Trophoblast cell (in vitro differentiated cells and primary cell): ENCODE measurements at regions not wholly inside any gene's neighbourhood (a gene's known extent, or its start where the extent isn't known, plus 50 kb on each side); places are given as distances from the start of the nearest gene placed in this dataset.

Experiments
- DNase-seq, 2 donors: peaks; one replicate each; pipeline ENCODE4 v3.0.0-alpha.2; 2016
- H2AFZ ChIP-seq: 2 replicates; pipeline ENCODE4 v1.6.1; 2013; ENCODE audit warnings: low read length, moderate library complexity, mild to moderate bottlenecking; ENCODE audit not compliant: insufficient read depth, poor library complexity
- H2AK5ac ChIP-seq: 2 replicates; pipeline ENCODE4 v1.6.1; 2013; ENCODE audit warnings: mild to moderate bottlenecking, low read length
- H2BK120ac ChIP-seq: 2 replicates; pipeline ENCODE4 v1.6.1; 2013; ENCODE audit warnings: low read length, mild to moderate bottlenecking, moderate library complexity; ENCODE audit not compliant: insufficient read depth, poor library complexity
- H2BK12ac ChIP-seq: 2 replicates; pipeline ENCODE4 v1.6.1; 2013; ENCODE audit warnings: mild to moderate bottlenecking, low read length, moderate library complexity
- H2BK5ac ChIP-seq: 2 replicates; pipeline ENCODE4 v1.6.1; 2013; ENCODE audit warnings: low read length, low read depth, moderate library complexity, mild to moderate bottlenecking; ENCODE audit not compliant: poor library complexity
- H3K14ac ChIP-seq: 2 replicates; pipeline ENCODE4 v1.6.1; 2013; ENCODE audit warnings: mild to moderate bottlenecking, low read length
- H3K18ac ChIP-seq: 2 replicates; pipeline ENCODE4 v1.6.1; 2013; ENCODE audit warnings: mild to moderate bottlenecking, low read length
- H3K23ac ChIP-seq: 2 replicates; pipeline ENCODE4 v1.6.1; 2013; ENCODE audit warnings: low read length
- H3K27ac ChIP-seq: 2 replicates; pipeline ENCODE4 v1.5.1; 2013; ENCODE audit warnings: low read depth, mild to moderate bottlenecking, inconsistent platforms, low read length, moderate library complexity
- H3K27me3 ChIP-seq: 2 replicates; pipeline ENCODE4 v1.6.1; 2013; ENCODE audit warnings: inconsistent platforms, mild to moderate bottlenecking, low read length, moderate library complexity; ENCODE audit not compliant: insufficient read depth
- H3K36me3 ChIP-seq, 2 experiments: 1 replicate in 1 of 2; 2 replicates in 1 of 2; pipeline ENCODE4 v1.6.1; 2013; ENCODE audit warnings: low read length in 2 of 2, mild to moderate bottlenecking in 2 of 2, moderate library complexity in 1 of 2; ENCODE audit not compliant: insufficient read depth in 2 of 2, control insufficient read depth in 1 of 2
- H3K4ac ChIP-seq: 2 replicates; pipeline ENCODE4 v1.6.1; 2013; ENCODE audit warnings: low read depth, mild to moderate bottlenecking, low read length, moderate library complexity
- H3K4me1 ChIP-seq, 2 experiments: 1 replicate in 1 of 2; 2 replicates in 1 of 2; pipeline ENCODE4 v1.6.1; 2013; ENCODE audit warnings: low read length in 2 of 2, mild to moderate bottlenecking in 2 of 2, moderate library complexity in 1 of 2; ENCODE audit not compliant: insufficient read depth in 2 of 2, control insufficient read depth in 1 of 2
- H3K4me2 ChIP-seq: 2 replicates; pipeline ENCODE4 v1.6.1; 2013; ENCODE audit warnings: inconsistent platforms, mild to moderate bottlenecking, low read length, moderate library complexity
- H3K4me3 ChIP-seq: 2 replicates; pipeline ENCODE4 v1.5.1; 2013; ENCODE audit warnings: mild to moderate bottlenecking, low read depth, low read length, inconsistent platforms
- H3K79me1 ChIP-seq: one replicate; pipeline ENCODE4 v1.6.1; 2013; ENCODE audit warnings: low read length
- H3K79me2 ChIP-seq: 2 replicates; pipeline ENCODE4 v1.6.1; 2013; ENCODE audit warnings: low read length, mild to moderate bottlenecking; ENCODE audit not compliant: control insufficient read depth, insufficient read depth, poor library complexity
- H3K9ac ChIP-seq: 2 replicates; pipeline ENCODE4 v1.6.1; 2013; ENCODE audit warnings: mild to moderate bottlenecking, low read length
- H3K9me3 ChIP-seq: 2 replicates; pipeline ENCODE4 v1.6.1; 2013; ENCODE audit warnings: low read depth, mild to moderate bottlenecking, control low read depth, inconsistent platforms, low read length; ENCODE audit not compliant: insufficient read depth
- H4K12ac ChIP-seq: 2 replicates; pipeline ENCODE4 v1.6.1; 2013; ENCODE audit warnings: low read depth, mild to moderate bottlenecking, low read length, moderate library complexity
- H4K8ac ChIP-seq: 2 replicates; pipeline ENCODE4 v1.6.1; 2013; ENCODE audit warnings: low read depth, mild to moderate bottlenecking, low read length, moderate library complexity
- H4K91ac ChIP-seq: one replicate; pipeline ENCODE4 v1.6.1; 2013; ENCODE audit warnings: low read depth, mild to moderate bottlenecking, low read length, moderate library complexity
- WGBS: extraction: QIAGEN DNeasy Blood & Tissue Kit; methylation state at CpG from one replicate; pipeline ENCODE4 v1.1.7; 2013; ENCODE audit warnings: missing lambda C conversion rate; ENCODE audit not compliant: insufficient read length, insufficient coverage; ENCODE audit errors: extremely low coverage; 5-methylcytosine and 5-hydroxymethylcytosine counted together

DNA sequence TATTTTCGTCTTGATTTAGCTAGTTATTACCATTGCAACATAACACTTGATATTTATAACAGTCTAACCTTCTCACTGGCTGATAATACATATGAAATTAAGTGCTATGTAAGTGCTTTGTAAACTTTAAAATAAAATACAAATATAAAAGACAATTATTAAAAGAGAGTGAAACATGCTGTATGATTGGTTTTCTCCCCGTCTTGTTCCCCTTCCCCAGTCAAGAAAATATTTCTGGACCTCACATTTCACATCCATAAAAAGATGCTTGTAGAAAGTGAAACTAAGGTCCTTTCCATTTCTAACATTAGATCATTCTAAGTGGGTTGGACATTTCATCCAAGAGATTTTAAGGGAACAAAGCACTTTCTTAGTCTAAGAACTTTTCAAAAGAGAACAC lies 310.2 kb upstream of the LRATD1 start:
- Histone ChIP-seq H2AK5ac (no peak overlapping the region), H3K18ac (no peak overlapping the region), H4K91ac (no peak overlapping the region), H3K36me3 (no peaks in the 10 kb centered on the region), H3K79me1 (no peaks in the 10 kb centered on the region), H2AFZ (no peak overlapping the region), H3K4me2 (no peak overlapping the region), H4K12ac (no peak overlapping the region), H3K4me1 (no peaks in the 10 kb centered on the region), H3K9ac (no peak overlapping the region), H3K23ac (no peak overlapping the region), H2BK5ac (no peak overlapping the region), H2BK12ac (no peak overlapping the region), H3K4ac (no peak overlapping the region), H3K79me2 (no peaks in the 10 kb centered on the region), H3K9me3 (no peaks in the 10 kb centered on the region), H3K27me3 (no peaks in the 10 kb centered on the region), H3K27ac (no peak overlapping the region), H3K14ac (no peak overlapping the region), H4K8ac (no peak overlapping the region), H2BK120ac (no peak overlapping the region), H3K4me3 (no peak overlapping the region)
- no CpG with 5 or more reads among the region's 2 CpGs for whole genome bisulfite sequencing
- no peak for DNase-seq

GRCh38 chr2:14324308-14324707 lies 308.2 kb upstream of the LRATD1 start:
- Histone ChIP-seq H3K36me3 (no peaks in the 10 kb centered on the region), H3K79me1 (no peaks in the 10 kb centered on the region), H3K4me3 (no peak overlapping the region), H2AK5ac (no peak overlapping the region), H3K79me2 (no peaks in the 10 kb centered on the region), H3K27me3 (no peaks in the 10 kb centered on the region), H2BK5ac (no peak overlapping the region), H3K4me2 (no peak overlapping the region), H4K8ac (no peak overlapping the region), H3K4ac (no peak overlapping the region), H3K27ac (no peak overlapping the region), H3K4me1 (no peaks in the 10 kb centered on the region), H3K9me3 (no peaks in the 10 kb centered on the region), H4K12ac (no peak overlapping the region), H3K23ac (no peak overlapping the region), H2BK120ac (no peak overlapping the region), H4K91ac (no peak overlapping the region), H3K9ac (no peak overlapping the region), H2BK12ac (no peak overlapping the region), H2AFZ (no peak overlapping the region), H3K14ac (no peak overlapping the region), H3K18ac (no peak overlapping the region)
- WGBS, result no CpG with 5 or more reads among the region's 2 CpGs
- DNase-seq, result no peak

GRCh38 chr2:14330884-14331283 lies 301.6 kb upstream of the LRATD1 start:
- Histone ChIP-seq H3K27me3 (no peaks in the 10 kb centered on the region), H2BK12ac (no peak overlapping the region), H4K12ac (no peak overlapping the region), H3K4me2 (no peak overlapping the region), H3K9ac (no peak overlapping the region), H3K14ac (no peak overlapping the region), H2AK5ac (no peak overlapping the region), H3K79me2 (no peaks in the 10 kb centered on the region), H3K18ac (no peak overlapping the region), H3K23ac (no peak overlapping the region), H3K9me3 (no peaks in the 10 kb centered on the region), H2BK120ac (no peak overlapping the region), H3K4ac (no peak overlapping the region), H3K4me3 (no peak overlapping the region), H3K27ac (no peak overlapping the region), H3K36me3 (no peaks in the 10 kb centered on the region), H2BK5ac (no peak overlapping the region), H4K91ac (no peak overlapping the region), H4K8ac (no peak overlapping the region), H2AFZ (no peak overlapping the region), H3K4me1 (no peaks in the 10 kb centered on the region), H3K79me1 (no peaks in the 10 kb centered on the region)
- DNase-seq, result no peak

DNA sequence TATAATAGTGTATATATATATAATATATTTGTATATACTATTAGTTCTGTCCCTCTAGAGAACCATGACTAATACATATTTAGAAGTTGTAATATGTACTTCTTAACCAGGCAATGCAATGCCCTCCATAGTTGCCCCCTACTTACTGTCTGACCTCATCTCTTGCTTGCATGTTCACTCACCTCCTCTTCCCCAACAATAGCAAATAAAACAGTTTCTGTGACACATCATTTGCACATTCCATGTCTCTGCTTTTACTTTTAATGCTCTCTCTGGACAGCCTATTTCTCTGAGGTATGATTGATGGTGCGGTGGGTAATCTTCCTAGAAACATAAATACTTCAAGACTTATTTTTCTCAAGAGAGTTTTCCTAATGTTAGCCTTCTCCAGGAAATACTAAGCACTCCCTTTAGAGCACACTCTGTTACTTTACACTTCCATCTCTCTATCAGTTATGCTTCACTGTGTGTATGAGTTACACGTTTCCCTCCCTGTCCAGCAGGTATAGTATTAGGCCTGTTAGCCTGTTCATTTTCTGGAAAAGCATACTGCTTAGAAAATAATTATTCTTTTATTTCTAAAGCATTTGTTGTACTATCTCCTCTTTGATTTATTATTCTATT lies 295.6 kb upstream of the LRATD1 start:
- no peak overlapping the region for H2BK12ac ChIP-seq
- no peak overlapping the region for H4K91ac ChIP-seq
- H2AFZ ChIP-seq, result no peak overlapping the region
- H4K12ac ChIP-seq, result no peak overlapping the region
- H3K4ac ChIP-seq, result no peak overlapping the region
- H3K14ac ChIP-seq, result no peak overlapping the region
- no CpG with 5 or more reads among the region's 2 CpGs for WGBS
- H3K4me2 ChIP-seq, result no peak overlapping the region
- no peaks in the 10 kb centered on the region for H3K79me2 ChIP-seq
- no peak overlapping the region for H2AK5ac ChIP-seq
- H3K79me1 ChIP-seq, result no peaks in the 10 kb centered on the region
- no peak overlapping the region for H3K27ac ChIP-seq
- H3K27me3 ChIP-seq, result no peaks in the 10 kb centered on the region
- H3K23ac ChIP-seq, result no peak overlapping the region
- H3K4me1 ChIP-seq, result no peaks in the 10 kb centered on the region
- no peak overlapping the region for H4K8ac ChIP-seq
- no peak overlapping the region for H3K9ac ChIP-seq
- no peak overlapping the region for H2BK120ac ChIP-seq
- H3K4me3 ChIP-seq, result no peak overlapping the region
- no peak overlapping the region for H2BK5ac ChIP-seq
- no peak for DNase-seq
- H3K9me3 ChIP-seq, result no peaks in the 10 kb centered on the region
- H3K36me3 ChIP-seq, result no peaks in the 10 kb centered on the region
- H3K18ac ChIP-seq, result no peak overlapping the region
